Muscle of leg (tissue), 3 donors: ENCODE measurements at regions not wholly inside any gene's neighbourhood (a gene's known extent, or its start where the extent isn't known, plus 50 kb on each side); places are given as distances from the start of the nearest gene placed in this dataset.
"Not testable (repeated sequence)": the region's sequence is repeated elsewhere in the genome, so short reads cannot be mapped to it uniquely, and the experiment has no call there.

ENCODE experiments used
- DNase-seq: peaks from one replicate; pipeline ENCODE4 v3.0.0; 2013
- H3K27ac ChIP-seq: one replicate; pipeline ENCODE4 v1.5.1; 2013; ENCODE audit warnings: mild to moderate bottlenecking, low read length, control low read depth
- H3K27me3 ChIP-seq: one replicate; pipeline ENCODE4 v1.6.1; 2013; ENCODE audit warnings: low read length; ENCODE audit not compliant: control insufficient read depth, insufficient read depth
- H3K36me3 ChIP-seq: one replicate; pipeline ENCODE4 v1.6.1; 2013; ENCODE audit warnings: low read length; ENCODE audit not compliant: control insufficient read depth, insufficient read depth
- H3K4me1 ChIP-seq: one replicate; pipeline ENCODE4 v1.6.1; 2013; ENCODE audit warnings: low read length; ENCODE audit not compliant: control insufficient read depth, insufficient read depth
- H3K4me3 ChIP-seq: one replicate; pipeline ENCODE4 v1.5.1; 2013; ENCODE audit warnings: low read length, control low read depth
- H3K9me3 ChIP-seq: replicated peaks from 2 replicates; pipeline ENCODE4 v1.6.1; 2013; ENCODE audit warnings: low read depth, low read length; ENCODE audit not compliant: control insufficient read depth
- WGBS: methylation state at CpG from one replicate; pipeline ENCODE4 v1.1.5; 2013; ENCODE audit warnings: missing lambda C conversion rate; ENCODE audit not compliant: insufficient coverage; 5-methylcytosine and 5-hydroxymethylcytosine counted together

GRCh38 chr14:85182282-85182681 lies 347.7 kb upstream of the FLRT2 start:
- Histone ChIP-seq H3K4me3 (no peak overlapping the region), H3K36me3 (no peaks in the 10 kb centered on the region), H3K4me1 (no peaks in the 10 kb centered on the region), H3K9me3 (no peaks in the 10 kb centered on the region), H3K27ac (no peak overlapping the region), H3K27me3 (no peaks in the 10 kb centered on the region)
- peak; percentile 59 for DNase-seq
- no CpG with 5 or more reads among the region's 4 CpGs for WGBS

- no peak overlapping the region for H3K4me3 ChIP-seq
- no peaks in the 10 kb centered on the region for H3K4me1 ChIP-seq
- H3K9me3 ChIP-seq, result no peaks in the 10 kb centered on the region
- DNase-seq, result no peak
- H3K27ac ChIP-seq, result no peak overlapping the region
- 94% methylated on average over 5 of the region's 8 CpGs for WGBS
- no peaks in the 10 kb centered on the region for H3K27me3 ChIP-seq
- no peaks in the 10 kb centered on the region for H3K36me3 ChIP-seq
Measured at GRCh38 chr14:85186082-85186481, 343.9 kb upstream of the FLRT2 start.

- no peak for DNase-seq
- Histone ChIP-seq H3K36me3 (no peaks in the 10 kb centered on the region), H3K27me3 (no peaks in the 10 kb centered on the region), H3K9me3 (no peaks in the 10 kb centered on the region), H3K27ac (no peak overlapping the region), H3K4me1 (no peaks in the 10 kb centered on the region), H3K4me3 (no peak overlapping the region)
- WGBS, result no CpG with 5 or more reads among the region's 1 CpG
Measured at GRCh38 chr14:85187521-85187920, 342.4 kb upstream of the FLRT2 start.

GRCh38 chr14:85188836-85189235 lies 341.1 kb upstream of the FLRT2 start:
- WGBS, result no CpG with 5 or more reads among the region's 1 CpG
- no peak for DNase-seq
- no peaks in the 10 kb centered on the region for H3K4me1 ChIP-seq
- H3K36me3 ChIP-seq, result no peaks in the 10 kb centered on the region
- H3K9me3 ChIP-seq, result no peaks in the 10 kb centered on the region
- H3K27me3 ChIP-seq, result no peaks in the 10 kb centered on the region
- H3K27ac ChIP-seq, result no peak overlapping the region
- H3K4me3 ChIP-seq, result no peak overlapping the region

- WGBS, result no CpG with 5 or more reads among the region's 6 CpGs
- not testable (repeated sequence) for H3K9me3 ChIP-seq, H3K36me3 ChIP-seq, H3K27ac ChIP-seq, H3K4me1 ChIP-seq, H3K27me3 ChIP-seq, H3K4me3 ChIP-seq, DNase-seq
Measured at GRCh38 chr14:85189253-85189652, 340.7 kb upstream of the FLRT2 start.

GRCh38 chr14:85190251-85190650 lies 339.7 kb upstream of the FLRT2 start:
- DNase-seq, result no peak
- Histone ChIP-seq H3K4me1 (no peaks in the 10 kb centered on the region), H3K27me3 (no peaks in the 10 kb centered on the region), H3K9me3 (no peaks in the 10 kb centered on the region), H3K4me3 (no peak overlapping the region), H3K36me3 (no peaks in the 10 kb centered on the region), H3K27ac (no peak overlapping the region)
- WGBS, result 100% methylated on average over 1 of the region's 5 CpGs

GRCh38 chr14:85191986-85192385 lies 338.0 kb upstream of the FLRT2 start:
- no peaks in the 10 kb centered on the region for H3K4me1 ChIP-seq
- no peak overlapping the region for H3K4me3 ChIP-seq
- no peaks in the 10 kb centered on the region for H3K36me3 ChIP-seq
- no peaks in the 10 kb centered on the region for H3K27me3 ChIP-seq
- H3K27ac ChIP-seq, result no peak overlapping the region
- H3K9me3 ChIP-seq, result no peaks in the 10 kb centered on the region
- no peak for DNase-seq

GRCh38 chr14:85195872-85196477 lies 334.0 kb upstream of the FLRT2 start:
- H3K4me1 ChIP-seq, result no peaks in the 10 kb centered on the region
- WGBS, result no CpG with 5 or more reads among the region's 4 CpGs
- H3K27ac ChIP-seq, result no peak overlapping the region
- H3K36me3 ChIP-seq, result no peaks in the 10 kb centered on the region
- no peaks in the 10 kb centered on the region for H3K9me3 ChIP-seq
- no peak for DNase-seq
- no peak overlapping the region for H3K4me3 ChIP-seq
- H3K27me3 ChIP-seq, result no peaks in the 10 kb centered on the region

GRCh38 chr14:85198001-85198400 lies 331.9 kb upstream of the FLRT2 start:
- DNase-seq, result no peak
- H3K4me1 ChIP-seq, result no peaks in the 10 kb centered on the region
- WGBS, result 50% methylated on average over 2 of the region's 4 CpGs

GRCh38 chr14:85205875-85206274 lies 324.1 kb upstream of the FLRT2 start:
- Histone ChIP-seq H3K4me1 (no peaks in the 10 kb centered on the region), H3K27ac (no peak overlapping the region), H3K9me3 (no peaks in the 10 kb centered on the region), H3K4me3 (no peak overlapping the region), H3K27me3 (no peaks in the 10 kb centered on the region), H3K36me3 (no peaks in the 10 kb centered on the region)
- WGBS, result 80% methylated on average over 1 of the region's 2 CpGs
- no peak for DNase-seq

More at GRCh38 chr14:85198001-85198400, 331.9 kb upstream of the FLRT2 start:
- H3K27ac ChIP-seq, result no peak overlapping the region
- H3K4me3 ChIP-seq, result no peak overlapping the region
- H3K9me3 ChIP-seq, result no peaks in the 10 kb centered on the region
- H3K36me3 ChIP-seq, result no peaks in the 10 kb centered on the region
- no peaks in the 10 kb centered on the region for H3K27me3 ChIP-seq

GRCh38 chr14:85214471-85214870 lies 315.5 kb upstream of the FLRT2 start:
- no peaks in the 10 kb centered on the region for H3K27me3 ChIP-seq
- no peaks in the 10 kb centered on the region for H3K36me3 ChIP-seq
- no peaks in the 10 kb centered on the region for H3K4me1 ChIP-seq
- no peak overlapping the region for H3K4me3 ChIP-seq
- H3K9me3 ChIP-seq, result peaks cover 2% of the 10 kb centered on the region
- 87% methylated on average over 2 of the region's 4 CpGs for WGBS
- no peak for DNase-seq
- H3K27ac ChIP-seq, result no peak overlapping the region
